ENCODE measurements at regions not wholly inside any gene's neighbourhood (a gene's known extent, or its start where the extent isn't known, plus 50 kb on each side); places are given as distances from the start of the nearest gene placed in this dataset.

DNA sequence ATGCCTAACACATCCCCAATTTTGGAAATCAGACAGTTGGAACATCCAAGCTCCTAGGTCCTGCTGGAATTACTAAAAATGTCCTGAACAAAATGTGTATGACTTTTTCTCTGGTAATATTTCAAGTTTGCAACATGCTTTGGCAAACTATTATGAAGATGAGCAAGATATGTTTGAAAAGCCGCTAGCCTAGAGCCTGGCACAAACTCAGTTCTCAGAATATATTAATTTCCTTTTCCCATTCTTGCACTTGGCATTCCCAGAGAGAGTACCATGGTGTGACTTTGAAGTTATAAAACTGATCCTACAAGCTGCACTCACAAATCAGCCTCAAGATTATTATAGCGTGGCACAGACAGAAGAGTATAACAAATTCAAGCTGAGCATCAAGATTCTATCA lies 1031.1 kb downstream of the NTRK3 start:
- TF ChIP-seq, protein P1, sequence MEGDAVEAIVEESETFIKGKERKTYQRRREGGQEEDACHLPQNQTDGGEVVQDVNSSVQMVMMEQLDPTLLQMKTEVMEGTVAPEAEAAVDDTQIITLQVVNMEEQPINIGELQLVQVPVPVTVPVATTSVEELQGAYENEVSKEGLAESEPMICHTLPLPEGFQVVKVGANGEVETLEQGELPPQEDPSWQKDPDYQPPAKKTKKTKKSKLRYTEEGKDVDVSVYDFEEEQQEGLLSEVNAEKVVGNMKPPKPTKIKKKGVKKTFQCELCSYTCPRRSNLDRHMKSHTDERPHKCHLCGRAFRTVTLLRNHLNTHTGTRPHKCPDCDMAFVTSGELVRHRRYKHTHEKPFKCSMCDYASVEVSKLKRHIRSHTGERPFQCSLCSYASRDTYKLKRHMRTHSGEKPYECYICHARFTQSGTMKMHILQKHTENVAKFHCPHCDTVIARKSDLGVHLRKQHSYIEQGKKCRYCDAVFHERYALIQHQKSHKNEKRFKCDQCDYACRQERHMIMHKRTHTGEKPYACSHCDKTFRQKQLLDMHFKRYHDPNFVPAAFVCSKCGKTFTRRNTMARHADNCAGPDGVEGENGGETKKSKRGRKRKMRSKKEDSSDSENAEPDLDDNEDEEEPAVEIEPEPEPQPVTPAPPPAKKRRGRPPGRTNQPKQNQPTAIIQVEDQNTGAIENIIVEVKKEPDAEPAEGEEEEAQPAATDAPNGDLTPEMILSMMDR (IDR thresholded peaks at IDR 0.05), result no peak
- TF ChIP-seq POLR2AphosphoS5 (IDR thresholded peaks at IDR 0.05) (no peak), POLR2A (IDR thresholded peaks at IDR 0.05) (no peak)
